Mesendoderm (in vitro differentiated cells): ENCODE measurements at regions not wholly inside any gene's neighbourhood (a gene's known extent, or its start where the extent isn't known, plus 50 kb on each side); places are given as distances from the start of the nearest gene placed in this dataset.

Source experiments
- DNase-seq: peaks from one replicate; pipeline ENCODE4 v3.0.0; 2013
- H2AK5ac ChIP-seq: 2 replicates; pipeline ENCODE4 v1.6.1; 2013; ENCODE audit warnings: low read length, inconsistent platforms
- H2BK120ac ChIP-seq: 2 replicates; pipeline ENCODE4 v1.6.1; 2013; ENCODE audit warnings: low read depth, mild to moderate bottlenecking, low read length, moderate library complexity, mixed read lengths
- H2BK15ac ChIP-seq: replicated peaks from 2 replicates; pipeline ENCODE4 v1.6.1; 2013; ENCODE audit warnings: low read depth, mild to moderate bottlenecking, moderate library complexity
- H2BK5ac ChIP-seq: 2 replicates; pipeline ENCODE4 v1.6.1; 2013; ENCODE audit warnings: low read length, inconsistent platforms
- H3K18ac ChIP-seq: 2 replicates; pipeline ENCODE4 v1.6.1; 2013; ENCODE audit warnings: mild to moderate bottlenecking, low read length, mixed read lengths
- H3K23ac ChIP-seq: one replicate; pipeline ENCODE4 v1.6.1; 2013; ENCODE audit warnings: low read length
- H3K27ac ChIP-seq: 2 replicates; pipeline ENCODE4 v1.5.1; 2013; ENCODE audit warnings: low read depth, mild to moderate bottlenecking, inconsistent platforms, low read length, moderate library complexity
- H3K27me3 ChIP-seq: 2 replicates; pipeline ENCODE4 v1.6.1; 2013; ENCODE audit warnings: low read length, control low read depth, mild to moderate bottlenecking, inconsistent platforms; ENCODE audit not compliant: insufficient read depth, poor library complexity
- H3K36me3 ChIP-seq: 2 replicates; pipeline ENCODE4 v1.6.1; 2013; ENCODE audit warnings: low read length, inconsistent platforms; ENCODE audit not compliant: control insufficient read depth, insufficient read depth
- H3K4ac ChIP-seq: one replicate; pipeline ENCODE4 v1.6.1; 2013; ENCODE audit warnings: low read depth, mild to moderate bottlenecking, low read length, moderate library complexity
- H3K4me1 ChIP-seq: 2 replicates; pipeline ENCODE4 v1.6.1; 2013; ENCODE audit warnings: low read depth, low read length, inconsistent platforms; ENCODE audit not compliant: control insufficient read depth
- H3K4me2 ChIP-seq: 2 replicates; pipeline ENCODE4 v1.6.1; 2013; ENCODE audit warnings: low read length
- H3K4me3 ChIP-seq: 2 replicates; pipeline ENCODE4 v1.5.1; 2013; ENCODE audit warnings: mild to moderate bottlenecking, low read length
- H3K56ac ChIP-seq: one replicate; pipeline ENCODE4 v1.6.1; 2013; ENCODE audit warnings: low read length
- H3K79me1 ChIP-seq: 2 replicates; pipeline ENCODE4 v1.6.1; 2013; ENCODE audit warnings: low read length, inconsistent platforms
- H3K79me2 ChIP-seq: 2 replicates; pipeline ENCODE4 v1.6.1; 2013; ENCODE audit warnings: mild to moderate bottlenecking, low read length; ENCODE audit not compliant: control insufficient read depth, insufficient read depth
- H3K9ac ChIP-seq: 2 replicates; pipeline ENCODE4 v1.6.1; 2013; ENCODE audit warnings: low read length, inconsistent platforms
- H4K5ac ChIP-seq: one replicate; pipeline ENCODE4 v1.6.1; 2013; ENCODE audit warnings: low read length
- H4K8ac ChIP-seq: one replicate; pipeline ENCODE4 v1.6.1; 2013; ENCODE audit warnings: low read depth, mild to moderate bottlenecking, control low read depth, low read length, moderate library complexity
- WGBS: extraction: QIAGEN DNeasy Blood & Tissue Kit; methylation state at CpG from one replicate; pipeline ENCODE4 v1.1.7; 2013; ENCODE audit warnings: low lambda C conversion rate, missing lambda C conversion rate; ENCODE audit not compliant: insufficient coverage; ENCODE audit errors: extremely low coverage; 5-methylcytosine and 5-hydroxymethylcytosine counted together

GRCh38 chr11:69879729-69880005, 60.5 kb upstream of the FGF3 start:
- Histone ChIP-seq H2BK120ac (no peak overlapping the region), H3K56ac (no peak overlapping the region), H3K4ac (no peak overlapping the region), H3K36me3 (no peaks in the 10 kb centered on the region), H3K18ac (no peak overlapping the region), H3K4me1 (no peaks in the 10 kb centered on the region), H3K9ac (no peak overlapping the region), H3K79me1 (no peaks in the 10 kb centered on the region), H4K8ac (no peak overlapping the region), H3K79me2 (no peaks in the 10 kb centered on the region), H3K4me3 (no peak overlapping the region), H3K27ac (no peak overlapping the region), H4K5ac (no peak overlapping the region), H3K27me3 (no peaks in the 10 kb centered on the region), H2BK15ac (no peak overlapping the region), H3K23ac (no peak overlapping the region), H3K4me2 (no peak overlapping the region), H2AK5ac (no peak overlapping the region), H2BK5ac (no peak overlapping the region)
- no peak for DNase-seq
- no CpG with 5 or more reads among the region's 5 CpGs for WGBS

- Histone ChIP-seq H3K4ac (no peak overlapping the region), H3K23ac (no peak overlapping the region), H4K8ac (no peak overlapping the region)
Observed at GRCh38 chr11:69880041-69880825, 61.0 kb upstream of the FGF3 start.

GRCh38 chr11:69880826-69881445, 61.7 kb upstream of the FGF3 start:
- no peak overlapping the region for H3K4ac ChIP-seq
- H3K79me2 ChIP-seq = no peaks in the 10 kb centered on the region
- no peak overlapping the region for H3K18ac ChIP-seq
- no peak overlapping the region for H3K4me2 ChIP-seq
- H3K23ac ChIP-seq = no peak overlapping the region
- no peak overlapping the region for H3K56ac ChIP-seq
- no peak overlapping the region for H3K27ac ChIP-seq
- H3K4me1 ChIP-seq = no peaks in the 10 kb centered on the region
- no peak overlapping the region for H2AK5ac ChIP-seq
- no peak overlapping the region for H2BK5ac ChIP-seq
- H2BK120ac ChIP-seq = no peak overlapping the region
- H3K9ac ChIP-seq = no peak overlapping the region
- no peak overlapping the region for H3K4me3 ChIP-seq
- H3K79me1 ChIP-seq = no peaks in the 10 kb centered on the region
- no peak overlapping the region for H2BK15ac ChIP-seq
- H4K8ac ChIP-seq = no peak overlapping the region
- no peaks in the 10 kb centered on the region for H3K36me3 ChIP-seq
- DNase-seq = no peak
- H3K27me3 ChIP-seq = no peaks in the 10 kb centered on the region
- no CpG with 5 or more reads among the region's 10 CpGs for WGBS
- no peak overlapping the region for H4K5ac ChIP-seq

More at GRCh38 chr11:69880041-69880825, 61.0 kb upstream of the FGF3 start:
- no peak overlapping the region for H4K5ac ChIP-seq
- no peaks in the 10 kb centered on the region for H3K79me1 ChIP-seq
- no peaks in the 10 kb centered on the region for H3K4me1 ChIP-seq
- no peak for DNase-seq
- no peak overlapping the region for H3K9ac ChIP-seq
- H2BK120ac ChIP-seq = no peak overlapping the region
- no peak overlapping the region for H3K27ac ChIP-seq
- H3K56ac ChIP-seq = no peak overlapping the region
- H2AK5ac ChIP-seq = no peak overlapping the region
- H3K4me3 ChIP-seq = no peak overlapping the region
- no peaks in the 10 kb centered on the region for H3K79me2 ChIP-seq
- WGBS = no CpG with 5 or more reads among the region's 18 CpGs
- no peak overlapping the region for H2BK15ac ChIP-seq
- no peak overlapping the region for H3K18ac ChIP-seq
- H3K27me3 ChIP-seq = no peaks in the 10 kb centered on the region
- no peak overlapping the region for H2BK5ac ChIP-seq
- no peak overlapping the region for H3K4me2 ChIP-seq
- H3K36me3 ChIP-seq = no peaks in the 10 kb centered on the region

- no peaks in the 10 kb centered on the region for H3K79me1 ChIP-seq
- H3K4me1 ChIP-seq = no peaks in the 10 kb centered on the region
- no peak overlapping the region for H3K9ac ChIP-seq
- no peak overlapping the region for H4K5ac ChIP-seq
- peak; percentile 53 for DNase-seq
- no peak overlapping the region for H4K8ac ChIP-seq
- H2BK5ac ChIP-seq = no peak overlapping the region
- H3K27me3 ChIP-seq = no peaks in the 10 kb centered on the region
- no peak overlapping the region for H3K23ac ChIP-seq
- H2BK120ac ChIP-seq = no peak overlapping the region
- WGBS = no CpG with 5 or more reads among the region's 20 CpGs
- H3K18ac ChIP-seq = no peak overlapping the region
- no peak overlapping the region for H2AK5ac ChIP-seq
- no peak overlapping the region for H3K4me3 ChIP-seq
- H3K56ac ChIP-seq = no peak overlapping the region
- no peak overlapping the region for H3K27ac ChIP-seq
- no peak overlapping the region for H3K4ac ChIP-seq
- no peak overlapping the region for H2BK15ac ChIP-seq
- no peaks in the 10 kb centered on the region for H3K79me2 ChIP-seq
- H3K36me3 ChIP-seq = no peaks in the 10 kb centered on the region
- H3K4me2 ChIP-seq = no peak overlapping the region
Observed at GRCh38 chr11:69881467-69882269, 62.5 kb upstream of the FGF3 start.

GRCh38 chr11:69882270-69882608, 63.0 kb upstream of the FGF3 start:
- no peaks in the 10 kb centered on the region for H3K4me1 ChIP-seq
- no peak overlapping the region for H2AK5ac ChIP-seq
- no peak overlapping the region for H3K9ac ChIP-seq
- no peak for DNase-seq
- H4K8ac ChIP-seq = no peak overlapping the region
- no peaks in the 10 kb centered on the region for H3K36me3 ChIP-seq
- no peak overlapping the region for H2BK15ac ChIP-seq
- no peak overlapping the region for H3K4me3 ChIP-seq
- no peak overlapping the region for H2BK5ac ChIP-seq
- no peak overlapping the region for H4K5ac ChIP-seq
- no peak overlapping the region for H3K23ac ChIP-seq
- H3K79me2 ChIP-seq = no peaks in the 10 kb centered on the region
- H3K56ac ChIP-seq = no peak overlapping the region
- H3K4ac ChIP-seq = no peak overlapping the region
- no peak overlapping the region for H3K18ac ChIP-seq
- no peaks in the 10 kb centered on the region for H3K79me1 ChIP-seq
- WGBS = no CpG with 5 or more reads among the region's 7 CpGs
- no peak overlapping the region for H3K4me2 ChIP-seq
- H3K27me3 ChIP-seq = no peaks in the 10 kb centered on the region
- H3K27ac ChIP-seq = no peak overlapping the region
- no peak overlapping the region for H2BK120ac ChIP-seq
